ENCODE measurements at regions not wholly inside any gene's neighbourhood (a gene's known extent, or its start where the extent isn't known, plus 50 kb on each side); places are given as distances from the start of the nearest gene placed in this dataset.

GRCh38 chr2:151021747-151022452 lies 239.8 kb downstream of the RBM43 start:
- Histone ChIP-seq H3K4me3 (no peak overlapping the region), H3K27ac (no peak overlapping the region), H3K9me3 (peaks cover 2% of the 10 kb centered on the region), H3K27me3 (ENCODE audit: insufficient read depth in 3 of 3, low read length in 2 of 3) (no peaks in the 10 kb centered on the region), H3K4me1 (no peaks in the 10 kb centered on the region), H3K36me3 (ENCODE audit: insufficient read depth in 1 of 2, low read depth in 1 of 2) (no peaks in the 10 kb centered on the region)
- WGBS, 3 donors, result 50 to 57% (median 51%) methylated on average over 5 of the region's 5 CpGs
- TF ChIP-seq CTCF (IDR thresholded peaks at IDR 0.05), result no peak
- intact Hi-C loops (cut with DNase I), result no loop called here
- DNase-seq (no peak), ATAC-seq (no peak)

- H3K4me1 ChIP-seq, result no peaks in the 10 kb centered on the region
- H3K36me3 ChIP-seq (ENCODE audit: insufficient read depth in 1 of 2, low read depth in 1 of 2), result no peaks in the 10 kb centered on the region
- TF ChIP-seq CTCF (IDR thresholded peaks at IDR 0.05), result no peak
- H3K4me3 ChIP-seq, result no peak overlapping the region
- ATAC-seq (no peak), DNase-seq (no peak)
- H3K9me3 ChIP-seq, result peaks cover 2% of the 10 kb centered on the region
- 59 to 72% (median 63%) methylated on average over 2 of the region's 2 CpGs for WGBS, 3 donors
- H3K27me3 ChIP-seq (ENCODE audit: insufficient read depth in 3 of 3, low read length in 2 of 3), result no peaks in the 10 kb centered on the region
- intact Hi-C loops (cut with DNase I), result no loop called here
- H3K27ac ChIP-seq, result no peak overlapping the region
Measured at GRCh38 chr2:151020411-151020810, 241.3 kb downstream of the RBM43 start.

GRCh38 chr2:151009437-151010175 lies 252.1 kb downstream of the RBM43 start:
- Histone ChIP-seq H3K9me3 (no peaks in the 10 kb centered on the region), H3K36me3 (ENCODE audit: insufficient read depth in 1 of 2, low read depth in 1 of 2) (no peaks in the 10 kb centered on the region), H3K27ac (no peak overlapping the region), H3K4me3 (no peak overlapping the region), H3K4me1 (no peaks in the 10 kb centered on the region), H3K27me3 (ENCODE audit: insufficient read depth in 3 of 3, low read length in 2 of 3) (no peaks in the 10 kb centered on the region)
- intact Hi-C loops (cut with DNase I), result no loop called here
- TF ChIP-seq CTCF (IDR thresholded peaks at IDR 0.05), result no peak
- no peak for ATAC-seq
- WGBS, 3 donors, result 88 to 94% (median 90%) methylated on average over 6 of the region's 6 CpGs
- no peak for DNase-seq

- no peaks in the 10 kb centered on the region for H3K36me3 ChIP-seq (ENCODE audit: insufficient read depth in 1 of 2, low read depth in 1 of 2)
- intact Hi-C loops (cut with DNase I), result no loop called here
Measured at GRCh38 chr2:151007365-151007764, 254.3 kb downstream of the RBM43 start.

More at GRCh38 chr2:151007365-151007764, 254.3 kb downstream of the RBM43 start:
- no peaks in the 10 kb centered on the region for H3K4me1 ChIP-seq
- ATAC-seq (no peak), DNase-seq (peak; percentile 15 to 50)
- WGBS, 3 donors, result 22 to 36% (median 27%) methylated on average over 6 of the region's 6 CpGs
- no peak overlapping the region for H3K27ac ChIP-seq
- H3K9me3 ChIP-seq, result no peaks in the 10 kb centered on the region
- TF ChIP-seq CTCF (IDR thresholded peaks at IDR 0.05), result no peak
- H3K27me3 ChIP-seq (ENCODE audit: insufficient read depth in 3 of 3, low read length in 2 of 3), result no peaks in the 10 kb centered on the region
- H3K4me3 ChIP-seq, result no peak overlapping the region
